ENCODE measurements at regions not wholly inside any gene's neighbourhood (a gene's known extent, or its start where the extent isn't known, plus 50 kb on each side); places are given as distances from the start of the nearest gene placed in this dataset.

- H3K36me3 ChIP-seq (ENCODE audit: control insufficient read depth, insufficient read depth, low read length): no peaks in the 10 kb centered on the region
- H3K4me3 ChIP-seq (replicated peaks; ENCODE audit: low read depth, low read length): no peak overlapping the region
- no peaks in the 10 kb centered on the region for H3K27me3 ChIP-seq (replicated peaks; ENCODE audit: control insufficient read depth, insufficient read depth, low read length)
- DNase-seq (ENCODE audit: extremely low read depth, insufficient read length): no peak
- TF ChIP-seq CTCF (IDR thresholded peaks at IDR 0.05; ENCODE audit: insufficient read depth, low read length, poor library complexity, severe bottlenecking): no peak
Measured at GRCh38 chr22:22742641-22743040, 98.2 kb downstream of the GGTLC2 start.

DNA sequence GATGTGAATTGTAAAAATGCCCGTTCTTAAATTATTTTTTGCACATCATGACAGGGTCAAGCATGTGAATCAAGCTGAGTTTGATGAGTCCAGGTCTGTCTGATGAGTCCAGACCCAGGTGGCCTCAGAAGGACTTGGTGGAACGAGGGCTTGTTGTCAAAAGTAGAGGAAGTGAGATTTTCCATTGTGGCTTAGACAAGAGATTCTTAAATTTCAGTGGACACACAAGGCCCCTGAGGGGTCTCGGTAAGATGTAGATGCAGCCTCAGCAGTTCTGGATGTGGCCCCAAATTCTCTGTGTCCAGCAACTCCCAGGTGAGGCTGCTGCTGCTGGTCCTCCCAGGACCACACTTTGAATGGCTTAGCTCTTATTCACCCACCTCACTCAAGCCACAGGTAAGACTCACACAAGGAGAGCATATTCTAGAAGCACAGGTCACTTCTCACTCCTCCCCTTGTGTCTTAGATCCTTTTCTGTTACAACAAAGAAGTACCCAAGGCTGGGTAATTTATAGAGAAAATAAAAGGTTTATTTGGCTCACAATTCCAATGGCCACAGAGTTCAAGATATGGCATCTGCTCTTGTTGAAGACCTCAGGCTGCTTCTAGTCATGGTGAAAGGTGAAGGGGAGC is 98.8 kb downstream of the GGTLC2 start:
- no peaks in the 10 kb centered on the region for H3K27me3 ChIP-seq (replicated peaks; ENCODE audit: control insufficient read depth, insufficient read depth, low read length)
- no peaks in the 10 kb centered on the region for H3K36me3 ChIP-seq (ENCODE audit: control insufficient read depth, insufficient read depth, low read length)
- H3K4me3 ChIP-seq (replicated peaks; ENCODE audit: low read depth, low read length): no peak overlapping the region
- TF ChIP-seq CTCF (IDR thresholded peaks at IDR 0.05; ENCODE audit: insufficient read depth, low read length, poor library complexity, severe bottlenecking): no peak
- DNase-seq (ENCODE audit: extremely low read depth, insufficient read length): no peak

DNA sequence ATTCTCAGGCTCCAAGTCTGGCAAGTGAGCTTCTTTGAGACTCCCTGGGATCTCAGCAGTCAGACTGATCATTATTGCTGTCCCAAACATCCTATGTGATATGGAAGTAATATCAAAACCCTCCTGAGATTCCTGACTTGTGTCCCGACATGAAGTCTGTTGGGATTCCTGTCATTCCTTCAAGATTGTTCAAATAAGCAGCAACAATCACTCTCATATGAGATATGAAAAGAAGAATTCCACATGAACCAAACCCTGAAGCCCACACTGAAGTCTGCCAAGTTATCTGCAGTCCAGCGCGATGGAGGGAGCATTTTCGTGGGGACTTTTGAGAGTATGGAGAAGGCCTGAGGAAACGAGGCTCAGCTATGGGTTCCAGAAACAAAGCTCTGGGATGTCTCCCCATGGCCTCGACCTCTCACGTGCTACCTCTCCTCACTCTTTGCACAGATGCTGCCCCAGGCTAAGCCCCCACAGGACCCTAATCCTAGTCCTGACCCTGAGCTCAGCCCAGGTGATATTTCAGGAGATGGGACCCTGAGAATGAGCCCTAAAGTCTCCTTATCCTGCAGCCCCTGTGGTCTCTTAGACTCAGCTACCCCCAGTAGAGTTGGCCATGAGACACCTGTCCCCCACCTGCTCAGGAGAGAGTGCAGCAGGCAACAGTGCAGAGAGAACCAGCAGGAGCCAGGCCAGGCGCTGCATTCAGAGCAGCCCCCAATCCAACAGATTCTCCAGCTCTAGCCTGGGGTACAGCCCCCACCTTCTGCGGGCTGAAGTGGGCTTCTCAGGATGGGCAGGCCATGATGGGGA is 100.2 kb downstream of the GGTLC2 start:
- no peak overlapping the region for H3K4me3 ChIP-seq (replicated peaks; ENCODE audit: low read depth, low read length)
- no peak for TF ChIP-seq CTCF (IDR thresholded peaks at IDR 0.05; ENCODE audit: insufficient read depth, low read length, poor library complexity, severe bottlenecking)
- H3K27me3 ChIP-seq (replicated peaks; ENCODE audit: control insufficient read depth, insufficient read depth, low read length): no peaks in the 10 kb centered on the region
- H3K36me3 ChIP-seq (ENCODE audit: control insufficient read depth, insufficient read depth, low read length): no peaks in the 10 kb centered on the region
- no peak for DNase-seq (ENCODE audit: extremely low read depth, insufficient read length)

DNA sequence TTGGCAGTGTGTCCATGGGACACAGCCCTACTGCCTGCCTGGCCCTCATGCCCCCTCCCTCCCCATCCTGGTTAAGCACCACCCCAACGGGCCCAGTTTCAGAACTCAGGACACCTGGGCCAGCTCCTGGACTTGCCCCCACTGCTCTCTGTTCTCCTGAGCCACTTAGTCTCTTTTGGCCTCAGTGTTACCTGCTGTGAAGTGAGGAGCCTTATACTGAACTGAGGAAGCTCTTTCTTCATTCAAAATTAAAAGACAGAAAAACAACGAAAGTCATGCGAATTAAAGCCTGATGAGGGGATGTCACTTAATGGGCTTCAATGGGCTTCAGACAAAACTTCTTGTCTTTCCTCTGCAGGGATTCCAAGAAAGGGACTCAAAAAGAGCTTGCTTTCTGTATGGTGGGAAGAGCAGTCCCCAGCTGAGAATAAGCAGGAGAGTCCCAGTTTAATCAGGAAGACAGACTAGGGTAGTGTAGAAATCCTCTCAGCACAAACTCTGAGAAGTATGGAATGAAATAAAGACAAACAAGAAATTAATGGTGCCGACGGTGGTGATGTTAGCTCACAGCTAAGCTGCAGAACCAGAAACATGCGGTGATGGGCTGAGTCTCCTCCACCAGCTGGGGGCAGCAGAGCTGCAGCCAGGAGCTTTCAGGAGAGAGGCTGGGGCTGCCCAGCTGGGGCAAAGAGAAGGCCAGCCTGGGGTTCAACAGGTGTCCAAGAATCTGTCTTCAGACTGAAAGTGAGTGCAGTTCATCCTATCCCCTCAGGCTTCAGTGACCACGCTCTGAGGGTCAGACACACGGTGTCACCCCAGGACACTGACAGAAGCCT is 101.0 kb downstream of the GGTLC2 start:
- Histone ChIP-seq H3K27me3 (replicated peaks; ENCODE audit: control insufficient read depth, insufficient read depth, low read length) (no peaks in the 10 kb centered on the region), H3K4me3 (replicated peaks; ENCODE audit: low read depth, low read length) (no peak overlapping the region), H3K36me3 (ENCODE audit: control insufficient read depth, insufficient read depth, low read length) (no peaks in the 10 kb centered on the region)
- DNase-seq (ENCODE audit: extremely low read depth, insufficient read length): peak; percentile 12
- peak; percentile 77 for TF ChIP-seq CTCF (IDR thresholded peaks at IDR 0.05; ENCODE audit: insufficient read depth, low read length, poor library complexity, severe bottlenecking)

DNA sequence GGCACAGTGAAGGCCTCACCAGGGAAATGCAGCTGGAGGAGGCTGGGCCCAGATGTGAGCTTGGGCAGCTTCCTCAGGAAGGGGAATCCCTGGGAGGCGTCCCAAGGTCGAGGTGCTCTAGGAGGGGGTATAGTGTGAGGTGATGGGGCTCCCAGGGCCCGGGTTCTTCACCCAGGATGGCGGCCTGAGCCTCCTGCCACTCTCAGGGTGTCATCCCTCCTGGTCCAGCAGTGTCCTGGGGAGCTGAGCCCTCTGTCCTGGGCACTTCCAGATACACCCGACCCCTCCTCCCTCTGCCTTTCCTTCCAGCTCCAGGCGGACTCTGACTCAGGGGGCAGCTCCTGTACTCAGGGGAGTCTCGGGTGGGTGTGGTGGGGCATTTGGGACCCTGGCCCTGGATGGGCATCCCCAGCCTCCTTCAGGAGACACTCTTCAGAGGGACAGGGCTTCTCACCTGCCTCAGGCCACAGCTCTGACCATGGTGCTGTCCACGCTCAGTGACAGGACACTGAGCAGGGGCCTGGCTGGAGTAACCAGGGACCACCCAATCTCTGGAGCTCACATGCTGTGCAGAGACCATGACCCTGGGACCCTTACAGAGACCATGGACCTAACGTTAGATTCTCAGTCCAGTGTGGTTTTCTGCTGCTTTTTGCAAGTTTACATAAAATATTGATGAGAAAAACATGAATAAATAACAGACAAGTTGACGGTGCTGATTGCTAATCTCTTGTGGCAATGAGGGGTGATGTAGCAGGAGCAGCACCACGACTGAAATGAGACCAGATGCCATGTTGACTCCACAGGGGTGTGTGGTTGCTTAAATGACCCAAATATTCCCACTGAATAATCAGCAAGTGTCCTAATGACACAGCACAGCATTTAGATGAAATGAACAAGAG is 101.9 kb downstream of the GGTLC2 start:
- H3K27me3 ChIP-seq (replicated peaks; ENCODE audit: control insufficient read depth, insufficient read depth, low read length): no peaks in the 10 kb centered on the region
- no peak overlapping the region for H3K4me3 ChIP-seq (replicated peaks; ENCODE audit: low read depth, low read length)
- no peak for DNase-seq (ENCODE audit: extremely low read depth, insufficient read length)
- H3K36me3 ChIP-seq (ENCODE audit: control insufficient read depth, insufficient read depth, low read length): no peaks in the 10 kb centered on the region
- TF ChIP-seq CTCF (IDR thresholded peaks at IDR 0.05; ENCODE audit: insufficient read depth, low read length, poor library complexity, severe bottlenecking): no peak
